HFF-Myc (cell line): ENCODE measurements at regions not wholly inside any gene's neighbourhood (a gene's known extent, or its start where the extent isn't known, plus 50 kb on each side); places are given as distances from the start of the nearest gene placed in this dataset.

ENCODE experiments used
- DNase-seq: peaks from one replicate; pipeline ENCODE4 v3.0.0-alpha.2; 2011; ENCODE audit warnings: low read depth; ENCODE audit errors: extremely low read depth
- H3K4me3 ChIP-seq: replicated peaks from 2 replicates; pipeline ENCODE4 v1.5.1; 2011; ENCODE audit warnings: low read depth, mild to moderate bottlenecking, control low read depth, low read length
- CTCF ChIP-seq: IDR thresholded peaks from 2 replicates; pipeline ENCODE4 v1.5.1; 2012; ENCODE audit warnings: mild to moderate bottlenecking, low read depth, low read length, control low read depth; ENCODE audit errors: missing control alignments

GRCh38 chr2:176388861-176389260 is 119.6 kb downstream of the MTX2 start:
- H3K4me3 ChIP-seq, result no peak overlapping the region
- no peak for TF ChIP-seq CTCF
- DNase-seq, result no peak

GRCh38 chr2:176390276-176391147 is 121.3 kb downstream of the MTX2 start:
- no peak for DNase-seq
- no peak overlapping the region for H3K4me3 ChIP-seq
- no peak for TF ChIP-seq CTCF

- TF ChIP-seq CTCF, result no peak
- DNase-seq, result no peak
- H3K4me3 ChIP-seq, result no peak overlapping the region
These were observed 121.8 kb downstream of the MTX2 start for GRCh38 chr2:176391148-176391419.

GRCh38 chr2:176392249-176392648 is 123.0 kb downstream of the MTX2 start:
- H3K4me3 ChIP-seq, result no peak overlapping the region
- TF ChIP-seq CTCF, result no peak
- no peak for DNase-seq

GRCh38 chr2:176392744-176393414 is 123.6 kb downstream of the MTX2 start:
- TF ChIP-seq CTCF, result no peak
- H3K4me3 ChIP-seq, result no peak overlapping the region
- no peak for DNase-seq

GRCh38 chr2:176395273-176395854 is 126.1 kb downstream of the MTX2 start:
- DNase-seq, result no peak
- no peak overlapping the region for H3K4me3 ChIP-seq
- TF ChIP-seq CTCF, result no peak
